ENCODE measurements at regions not wholly inside any gene's neighbourhood (a gene's known extent, or its start where the extent isn't known, plus 50 kb on each side); places are given as distances from the start of the nearest gene placed in this dataset.
A peak's percentile ranks its signal among the peaks of the same experiment; 100 is the strongest.

GRCh38 chr3:74267131-74267530 is 347.3 kb downstream of the CNTN3 start:
- Mint-ChIP-seq H3K27ac (no peak overlapping the region), H3K9me3 (no peaks in the 10 kb centered on the region), H3K36me3 (no peaks in the 10 kb centered on the region), H3K27me3 (ENCODE audit: insufficient read depth, low read depth) (no peaks in the 10 kb centered on the region), H3K4me3 (no peak overlapping the region), H3K4me1 (peaks cover 3% of the 10 kb centered on the region)
- Histone ChIP-seq H3K9me3 (ENCODE audit: low read depth) (no peaks in the 10 kb centered on the region), H3K27me3 (no peaks in the 10 kb centered on the region), H3K4me1 (no peaks in the 10 kb centered on the region), H3K4me2 (no peak overlapping the region), H3K9ac (no peak overlapping the region), H3K4me3 (no peak overlapping the region), H3K79me2 (ENCODE audit: low read depth) (no peaks in the 10 kb centered on the region), H3F3A (ENCODE audit: low read depth) (no peaks in the 10 kb centered on the region), H2AFZ (replicated peaks) (peak overlapping the region; percentile 53), H3K36me3 (no peaks in the 10 kb centered on the region), H3K27ac (no peak overlapping the region), H4K20me1 (ENCODE audit: low read depth) (no peaks in the 10 kb centered on the region)
- no peak for DNase-seq (ENCODE audit: low spot score)
- no peak for TF ChIP-seq EZH2phosphoT487 (IDR thresholded peaks at IDR 0.05)
- TF ChIP-seq EZH2 (IDR thresholded peaks at IDR 0.05) = no peak
- no peak for TF ChIP-seq CTCF (IDR thresholded peaks at IDR 0.05)

GRCh38 chr3:74265069-74265468 is 349.4 kb downstream of the CNTN3 start:
- Mint-ChIP-seq H3K27ac (no peak overlapping the region), H3K4me1 (peaks cover 3% of the 10 kb centered on the region), H3K4me3 (no peak overlapping the region), H3K9me3 (no peaks in the 10 kb centered on the region), H3K36me3 (no peaks in the 10 kb centered on the region), H3K27me3 (ENCODE audit: insufficient read depth, low read depth) (no peaks in the 10 kb centered on the region)
- Histone ChIP-seq H3K4me3 (no peak overlapping the region), H3K4me2 (no peak overlapping the region), H2AFZ (replicated peaks) (no peak overlapping the region), H3K4me1 (no peaks in the 10 kb centered on the region), H3K9me3 (ENCODE audit: low read depth) (no peaks in the 10 kb centered on the region), H3F3A (ENCODE audit: low read depth) (no peaks in the 10 kb centered on the region), H4K20me1 (ENCODE audit: low read depth) (no peaks in the 10 kb centered on the region), H3K27ac (no peak overlapping the region), H3K79me2 (ENCODE audit: low read depth) (no peaks in the 10 kb centered on the region), H3K9ac (no peak overlapping the region), H3K36me3 (no peaks in the 10 kb centered on the region), H3K27me3 (no peaks in the 10 kb centered on the region)
- no peak for TF ChIP-seq EZH2phosphoT487 (IDR thresholded peaks at IDR 0.05)
- TF ChIP-seq CTCF (IDR thresholded peaks at IDR 0.05) = no peak
- no peak for TF ChIP-seq EZH2 (IDR thresholded peaks at IDR 0.05)
- no peak for DNase-seq (ENCODE audit: low spot score)

GRCh38 chr3:74263031-74263430 is 351.4 kb downstream of the CNTN3 start:
- DNase-seq (ENCODE audit: low spot score) = no peak
- H3K9me3 ChIP-seq (ENCODE audit: low read depth) = no peaks in the 10 kb centered on the region
- Mint-ChIP-seq H3K4me1 (peaks cover under 1% of the 10 kb centered on the region), H3K4me3 (no peak overlapping the region), H3K27ac (no peak overlapping the region), H3K27me3 (ENCODE audit: insufficient read depth, low read depth) (no peaks in the 10 kb centered on the region), H3K9me3 (no peaks in the 10 kb centered on the region), H3K36me3 (no peaks in the 10 kb centered on the region)
- no peak overlapping the region for H2AFZ ChIP-seq (replicated peaks)
- no peaks in the 10 kb centered on the region for H4K20me1 ChIP-seq (ENCODE audit: low read depth)
- no peak overlapping the region for H3K4me3 ChIP-seq
- no peaks in the 10 kb centered on the region for H3K36me3 ChIP-seq
- no peaks in the 10 kb centered on the region for H3K27me3 ChIP-seq
- TF ChIP-seq EZH2 (IDR thresholded peaks at IDR 0.05) (no peak), EZH2phosphoT487 (IDR thresholded peaks at IDR 0.05) (no peak), CTCF (IDR thresholded peaks at IDR 0.05) (no peak)
- no peak overlapping the region for H3K4me2 ChIP-seq
- H3F3A ChIP-seq (ENCODE audit: low read depth) = no peaks in the 10 kb centered on the region
- no peaks in the 10 kb centered on the region for H3K4me1 ChIP-seq
- H3K27ac ChIP-seq = no peak overlapping the region
- no peak overlapping the region for H3K9ac ChIP-seq
- H3K79me2 ChIP-seq (ENCODE audit: low read depth) = no peaks in the 10 kb centered on the region

GRCh38 chr3:74233091-74233490 is 381.4 kb downstream of the CNTN3 start:
- Histone ChIP-seq H3K4me3 (no peak overlapping the region), H2AFZ (replicated peaks) (no peak overlapping the region), H3K27me3 (no peaks in the 10 kb centered on the region), H3K4me1 (no peaks in the 10 kb centered on the region), H3F3A (ENCODE audit: low read depth) (no peaks in the 10 kb centered on the region), H3K4me2 (no peak overlapping the region), H4K20me1 (ENCODE audit: low read depth) (no peaks in the 10 kb centered on the region), H3K9ac (no peak overlapping the region), H3K27ac (no peak overlapping the region), H3K9me3 (ENCODE audit: low read depth) (no peaks in the 10 kb centered on the region), H3K36me3 (no peaks in the 10 kb centered on the region), H3K79me2 (ENCODE audit: low read depth) (no peaks in the 10 kb centered on the region)
- no peaks in the 10 kb centered on the region for H3K36me3 Mint-ChIP-seq
- H3K4me1 Mint-ChIP-seq = no peaks in the 10 kb centered on the region
- no peak overlapping the region for H3K27ac Mint-ChIP-seq
- no peak for TF ChIP-seq EZH2 (IDR thresholded peaks at IDR 0.05)
- DNase-seq (ENCODE audit: low spot score) = no peak
- no peak overlapping the region for H3K4me3 Mint-ChIP-seq
- peaks cover 4% of the 10 kb centered on the region for H3K27me3 Mint-ChIP-seq (ENCODE audit: insufficient read depth, low read depth)
- no peaks in the 10 kb centered on the region for H3K9me3 Mint-ChIP-seq

Data from neural progenitor cell (in vitro differentiated cells).